Breast epithelium (tissue), 3 donors: ENCODE measurements at regions not wholly inside any gene's neighbourhood (a gene's known extent, or its start where the extent isn't known, plus 50 kb on each side); places are given as distances from the start of the nearest gene placed in this dataset.

Experiments used
- CTCF ChIP-seq, 3 donors: fragments of 450-650 bp; IDR thresholded peaks; one replicate each; pipeline ENCODE4 v1.5.1; 2016 to 2017; ENCODE audit warnings: antibody characterized with exemption in 3 of 3, mild to moderate bottlenecking in 3 of 3, moderate library complexity in 3 of 3
- POLR2AphosphoS5 ChIP-seq, 3 donors: sonication (generic); formaldehyde crosslinking; IDR thresholded peaks; one replicate each; pipeline ENCODE4 v1.6.1; 2017; ENCODE audit warnings: antibody characterized with exemption in 3 of 3

- TF ChIP-seq CTCF (IDR thresholded peaks at IDR 0.05) = no peak
- TF ChIP-seq POLR2AphosphoS5 (IDR thresholded peaks at IDR 0.05) = no peak
These were observed 566.2 kb downstream of the RAPGEF2 start for GRCh38 chr4:159669094-159669493.
